Cerebellar cortex (tissue), 1 donor: ENCODE measurements at regions not wholly inside any gene's neighbourhood (a gene's known extent, or its start where the extent isn't known, plus 50 kb on each side); places are given as distances from the start of the nearest gene placed in this dataset.

Experiments
- DNase-seq: peaks from one replicate; pipeline ENCODE4 v3.0.0-alpha.2; 2015; ENCODE audit warnings: low spot score

GRCh38 chr12:98351784-98352183, 163.6 kb upstream of the TMPO start:
- no peak for DNase-seq

GRCh38 chr12:98352218-98352811, 163.1 kb upstream of the TMPO start:
- DNase-seq, result no peak

- no peak for DNase-seq
These were observed 162.6 kb upstream of the TMPO start for GRCh38 chr12:98352835-98353234.

GRCh38 chr12:98354520-98355035, 160.8 kb upstream of the TMPO start:
- DNase-seq, result no peak

- no peak for DNase-seq
These were observed 160.1 kb upstream of the TMPO start for GRCh38 chr12:98355322-98355721.

- DNase-seq, result no peak
These were observed 159.5 kb upstream of the TMPO start for GRCh38 chr12:98355933-98356332.

GRCh38 chr12:98358144-98358543, 157.2 kb upstream of the TMPO start:
- DNase-seq, result no peak

GRCh38 chr12:98359856-98360255, 155.5 kb upstream of the TMPO start:
- DNase-seq, result no peak

GRCh38 chr12:98360401-98360800, 155.0 kb upstream of the TMPO start:
- no peak for DNase-seq

GRCh38 chr12:98369581-98369980, 145.8 kb upstream of the TMPO start:
- DNase-seq, result no peak

- no peak for DNase-seq
These were observed 144.4 kb upstream of the TMPO start for GRCh38 chr12:98370976-98371375.

- DNase-seq, result no peak
These were observed 144.0 kb upstream of the TMPO start for GRCh38 chr12:98371419-98371818.

- DNase-seq, result no peak
These were observed 142.9 kb upstream of the TMPO start for GRCh38 chr12:98372340-98373024.

GRCh38 chr12:98373025-98373554, 142.3 kb upstream of the TMPO start:
- DNase-seq, result peak; percentile 34

- DNase-seq, result no peak
These were observed 141.4 kb upstream of the TMPO start for GRCh38 chr12:98374007-98374406.

- DNase-seq, result no peak
These were observed 136.3 kb upstream of the TMPO start for GRCh38 chr12:98379106-98379505.

GRCh38 chr12:98385641-98386040, 129.7 kb upstream of the TMPO start:
- DNase-seq, result no peak

- DNase-seq, result no peak
These were observed 127.9 kb upstream of the TMPO start for GRCh38 chr12:98387444-98387843.

GRCh38 chr12:98388126-98388525, 127.3 kb upstream of the TMPO start:
- DNase-seq, result no peak

GRCh38 chr12:98389593-98389992, 125.8 kb upstream of the TMPO start:
- no peak for DNase-seq

GRCh38 chr12:98397323-98398105, 117.9 kb upstream of the TMPO start:
- DNase-seq, result peak; percentile 86

- DNase-seq, result no peak
These were observed 115.9 kb upstream of the TMPO start for GRCh38 chr12:98399532-98399931.

- DNase-seq, result no peak
These were observed 114.0 kb upstream of the TMPO start for GRCh38 chr12:98401427-98401826.
